ENCODE measurements at regions not wholly inside any gene's neighbourhood (a gene's known extent, or its start where the extent isn't known, plus 50 kb on each side); places are given as distances from the start of the nearest gene placed in this dataset.
"Not testable (repeated sequence)": the region's sequence is repeated elsewhere in the genome, so short reads cannot be mapped to it uniquely, and the experiment has no call there.

GRCh38 chr1:45266151-45266801, 59.9 kb upstream of the ZSWIM5 start (continued):
- no peak for TF ChIP-seq TCF7 (IDR thresholded peaks at IDR 0.05; ENCODE audit: borderline replicate concordance)
- no peak for TF ChIP-seq JUND (IDR thresholded peaks at IDR 0.05; ENCODE audit: low read depth, low read length)
- TF ChIP-seq SIX5 (IDR thresholded peaks at IDR 0.05; ENCODE audit: low read depth, low read length, severe bottlenecking), result no peak
- no peak for TF ChIP-seq BMI1 (IDR thresholded peaks at IDR 0.05; ENCODE audit: borderline replicate concordance)
- TF ChIP-seq ZZZ3 (IDR thresholded peaks at IDR 0.05; ENCODE audit: control insufficient read depth, insufficient read length, low read depth), result no peak
- TF ChIP-seq TARDBP (IDR thresholded peaks at IDR 0.05; ENCODE audit: borderline replicate concordance), result no peak
- TF ChIP-seq CHD2 (IDR thresholded peaks at IDR 0.05; ENCODE audit: borderline replicate concordance, low read depth, low read length), result no peak
- no peak for TF ChIP-seq IRF4 (IDR thresholded peaks at IDR 0.05; ENCODE audit: low read depth, low read length)
- TF ChIP-seq DPF2 (IDR thresholded peaks at IDR 0.05), result no peak

GRCh38 chr1:45268310-45268709, 58.4 kb upstream of the HPDL start:
- H3K27ac ChIP-seq (ENCODE audit: control insufficient read depth, insufficient read depth); H3K9me3 ChIP-seq (replicated peaks; ENCODE audit: control insufficient read depth, insufficient read depth, low read length); DNase-seq (ENCODE audit: low read depth, low spot score); SMC1A ChIA-PET (ENCODE audit: uncharacterized antibody, unreplicated experiment); H4K20me1 ChIP-seq (ENCODE audit: control insufficient read depth, insufficient read depth); POLR2A ChIA-PET; H3K4me2 ChIP-seq (ENCODE audit: control insufficient read depth, insufficient read depth); CTCF ChIA-PET; BruUV-seq (replicated peaks); H3K4me1 ChIP-seq (ENCODE audit: control insufficient read depth, insufficient read depth, low read length); H3K27me3 ChIP-seq (replicated peaks in 1 of 2; ENCODE audit: control insufficient read depth in 2 of 2, insufficient read depth in 2 of 2, low read length in 1 of 2); intact Hi-C loops (cut with micrococcal nuclease; ENCODE audit: unreplicated experiment); H3K9ac ChIP-seq (ENCODE audit: control insufficient read depth, insufficient read depth, low read length); RAD21 ChIA-PET (ENCODE audit: unreplicated experiment); H2AFZ ChIP-seq (ENCODE audit: control insufficient read depth, low read depth, low read length); in situ Hi-C loops (cut with MboI); H3K4me3 ChIP-seq; H3K79me2 ChIP-seq (ENCODE audit: control insufficient read depth, insufficient read depth, low read length); H3K36me3 ChIP-seq (ENCODE audit: control insufficient read depth in 2 of 2, insufficient read depth in 2 of 2, low read length in 1 of 2); FAIRE-seq; ATAC-seq: not testable (repeated sequence)
- WGBS (ENCODE audit: insufficient coverage, insufficient replicate concordance, low lambda C conversion rate, missing lambda C conversion rate), result 12% methylated on average over 5 of the region's 5 CpGs

DNA sequence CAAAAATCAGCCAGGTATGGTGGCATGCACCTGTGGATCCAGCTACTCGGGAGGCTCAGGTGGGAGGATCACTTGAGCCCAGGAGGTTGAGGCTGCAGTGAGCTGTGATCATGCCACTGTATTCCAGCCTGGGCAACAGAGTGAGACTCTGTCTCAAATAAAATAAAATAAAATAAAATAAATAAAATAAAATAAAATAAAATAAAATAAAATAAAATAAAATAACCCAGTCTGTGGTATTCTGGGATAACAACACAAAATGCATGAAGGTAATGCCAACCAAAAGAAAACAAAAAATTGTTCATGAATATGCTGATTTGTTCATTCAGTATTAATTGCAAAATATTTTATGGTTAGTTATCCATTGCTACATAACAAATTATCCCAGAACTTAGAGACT, 54.4 kb upstream of the HPDL start:
- ATAC-seq; POLR2A ChIA-PET; in situ Hi-C loops (cut with MboI): not testable (repeated sequence)

More for the DNA sequence above, 54.4 kb upstream of the HPDL start:
- H3K9ac ChIP-seq (ENCODE audit: control insufficient read depth, insufficient read depth, low read length); BruUV-seq (replicated peaks); H3K9me3 ChIP-seq (replicated peaks; ENCODE audit: control insufficient read depth, insufficient read depth, low read length); DNase-seq (ENCODE audit: low read depth, low spot score); H3K27me3 ChIP-seq (replicated peaks in 1 of 2; ENCODE audit: control insufficient read depth in 2 of 2, insufficient read depth in 2 of 2, low read length in 1 of 2); FAIRE-seq; H3K4me1 ChIP-seq (ENCODE audit: control insufficient read depth, insufficient read depth, low read length); H3K27ac ChIP-seq (ENCODE audit: control insufficient read depth, insufficient read depth); H4K20me1 ChIP-seq (ENCODE audit: control insufficient read depth, insufficient read depth); SMC1A ChIA-PET (ENCODE audit: uncharacterized antibody, unreplicated experiment); H3K36me3 ChIP-seq (ENCODE audit: control insufficient read depth in 2 of 2, insufficient read depth in 2 of 2, low read length in 1 of 2); H3K79me2 ChIP-seq (ENCODE audit: control insufficient read depth, insufficient read depth, low read length); RAD21 ChIA-PET (ENCODE audit: unreplicated experiment); H3K4me2 ChIP-seq (ENCODE audit: control insufficient read depth, insufficient read depth); intact Hi-C loops (cut with micrococcal nuclease; ENCODE audit: unreplicated experiment); H2AFZ ChIP-seq (ENCODE audit: control insufficient read depth, low read depth, low read length); H3K4me3 ChIP-seq: not testable (repeated sequence)
- 67% methylated on average over 1 of the region's 1 CpG for WGBS (ENCODE audit: insufficient coverage, insufficient replicate concordance, low lambda C conversion rate, missing lambda C conversion rate)
- CTCF ChIA-PET, result interaction anchor here (1.1 kb wide), 1 partner anchor 19 kb away, joined by 3 read pairs; no protein-coding TSS in a partner anchor
